ENCODE measurements at regions not wholly inside any gene's neighbourhood (a gene's known extent, or its start where the extent isn't known, plus 50 kb on each side); places are given as distances from the start of the nearest gene placed in this dataset.

GRCh38 chr14:101335061-101335661, 226.1 kb upstream of the DIO3 start:
- no peak for DNase-seq

- no peak for DNase-seq
Measured at GRCh38 chr14:101336183-101336582, 225.1 kb upstream of the DIO3 start.

DNA sequence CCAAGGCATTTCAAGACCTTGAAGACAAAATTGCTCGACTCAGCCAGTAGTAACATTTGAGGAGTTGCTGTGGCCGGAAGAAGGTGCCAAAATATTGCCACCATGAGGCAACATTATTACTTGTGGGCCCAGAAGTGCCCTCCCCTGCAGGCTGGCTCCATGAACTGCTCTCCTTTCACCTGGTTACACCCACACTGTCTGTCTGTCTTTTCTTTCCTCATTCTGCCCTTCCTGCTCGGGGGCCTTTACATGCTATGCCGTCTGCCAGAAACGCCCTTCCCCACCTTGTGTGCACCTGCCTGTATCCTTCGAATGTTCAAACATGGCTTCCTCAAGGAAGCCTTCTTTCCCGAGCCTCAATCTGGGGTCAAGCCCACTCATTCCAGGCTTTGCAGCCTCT, 224.2 kb upstream of the DIO3 start:
- no peak for DNase-seq

DNA sequence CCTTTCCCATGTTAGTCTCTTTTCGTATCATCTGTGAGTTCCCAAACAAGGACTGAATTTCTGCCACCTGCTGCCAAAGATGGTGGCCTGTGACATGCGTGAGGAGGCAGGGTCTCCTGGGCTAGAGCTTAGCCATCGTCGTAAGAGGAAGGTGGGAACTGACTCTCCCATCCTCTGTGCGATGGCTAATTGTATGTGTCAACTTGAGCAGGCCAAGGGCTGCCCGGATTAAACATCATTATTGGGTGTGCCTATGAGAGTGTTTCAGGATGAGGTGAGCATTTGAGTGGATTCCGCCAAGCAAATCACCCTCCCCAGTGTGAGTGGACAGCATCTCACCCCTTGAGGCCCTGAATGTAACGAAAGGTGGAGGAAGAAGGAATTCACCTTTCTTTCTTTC, 220.7 kb upstream of the DIO3 start:
- no peak for DNase-seq

- DNase-seq = no peak
Measured at GRCh38 chr14:101347893-101348777, 213.2 kb upstream of the DIO3 start.

DNA sequence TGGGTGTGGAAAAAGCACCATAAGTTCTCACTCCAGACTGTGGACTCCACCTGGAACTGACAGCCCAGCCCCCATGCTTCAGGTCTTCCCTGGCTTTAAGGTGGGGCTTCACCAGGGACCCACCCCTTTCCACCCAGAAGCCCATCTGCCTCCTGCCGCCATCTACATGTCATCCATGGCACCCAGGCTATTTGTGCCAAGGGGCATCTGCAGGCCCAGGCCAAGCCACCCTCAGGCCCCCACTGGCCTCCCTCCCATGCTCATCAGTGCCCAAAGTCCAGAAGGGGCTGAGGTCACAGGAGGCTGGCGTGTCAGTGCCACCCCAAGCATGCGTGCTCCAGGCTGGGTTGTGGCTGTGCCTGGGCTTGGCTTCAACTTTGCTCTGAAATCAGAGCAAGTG, 212.2 kb upstream of the DIO3 start:
- no peak for DNase-seq

- no peak for DNase-seq
Measured at GRCh38 chr14:101350021-101350420, 211.3 kb upstream of the DIO3 start.

GRCh38 chr14:101350691-101351090, 210.6 kb upstream of the DIO3 start:
- DNase-seq = no peak

DNA sequence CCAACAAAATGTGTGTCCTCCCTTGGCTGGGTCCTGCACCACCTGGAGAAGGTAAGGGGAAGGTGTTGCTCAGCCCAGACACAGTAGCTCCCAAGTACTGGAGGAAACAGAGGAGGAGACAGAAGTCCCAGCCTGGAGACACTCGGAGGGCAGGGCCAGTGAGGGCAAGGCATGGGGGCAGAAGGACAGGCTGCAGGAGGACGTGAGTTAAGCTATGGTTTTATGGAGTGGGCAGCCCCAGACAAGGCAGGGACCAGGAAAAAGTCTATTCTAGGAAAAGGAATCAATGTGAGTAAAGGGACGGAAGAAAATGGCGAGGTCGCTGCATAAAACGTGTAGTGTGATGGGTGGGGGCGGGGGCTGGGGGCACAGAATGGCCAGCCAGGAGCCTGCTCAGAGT, 210.1 kb upstream of the DIO3 start:
- no peak for DNase-seq

- DNase-seq = no peak
Measured at GRCh38 chr14:101351769-101352168, 209.5 kb upstream of the DIO3 start.

GRCh38 chr14:101352567-101352966, 208.7 kb upstream of the DIO3 start:
- DNase-seq = no peak

DNA sequence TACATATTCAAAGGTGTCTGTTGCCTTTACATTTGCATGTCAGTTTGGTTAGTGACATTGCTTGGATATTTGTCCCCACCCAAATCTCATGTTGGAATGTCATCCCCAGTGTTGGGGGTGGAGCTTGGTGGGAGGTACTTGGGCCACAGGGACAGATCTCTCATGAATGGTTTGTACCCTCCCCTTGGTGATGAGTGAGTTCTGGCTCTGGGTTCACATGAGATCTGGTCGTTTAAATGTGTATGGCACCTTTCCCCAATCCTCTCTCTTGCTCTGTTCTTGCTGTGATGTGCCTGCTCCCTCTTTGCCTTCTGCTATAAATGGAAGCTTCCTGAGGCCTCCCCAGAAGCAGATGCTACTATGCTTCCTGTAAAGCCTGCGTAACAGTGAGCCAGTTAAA, 207.9 kb upstream of the DIO3 start:
- DNase-seq = no peak

DNA sequence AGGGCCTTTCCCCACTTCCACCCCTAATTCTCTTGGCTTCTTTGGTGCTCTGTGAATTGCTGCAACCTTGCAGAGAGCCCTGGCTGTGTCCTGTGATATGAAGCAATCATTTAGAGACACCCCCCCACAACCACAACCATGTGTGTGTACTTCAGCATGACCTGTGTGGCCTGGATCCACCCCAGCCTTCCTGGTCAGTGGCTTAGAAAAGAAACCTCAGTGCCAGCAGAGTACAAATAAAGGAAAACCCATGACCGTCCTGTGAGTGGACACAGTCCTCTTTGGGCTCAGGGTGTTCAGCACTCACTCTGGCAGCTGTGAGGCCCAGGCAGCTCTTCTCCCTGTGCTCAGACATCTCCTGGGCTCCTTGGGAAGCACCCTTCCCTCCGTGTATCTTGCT, 206.6 kb upstream of the DIO3 start:
- DNase-seq = no peak

DNA sequence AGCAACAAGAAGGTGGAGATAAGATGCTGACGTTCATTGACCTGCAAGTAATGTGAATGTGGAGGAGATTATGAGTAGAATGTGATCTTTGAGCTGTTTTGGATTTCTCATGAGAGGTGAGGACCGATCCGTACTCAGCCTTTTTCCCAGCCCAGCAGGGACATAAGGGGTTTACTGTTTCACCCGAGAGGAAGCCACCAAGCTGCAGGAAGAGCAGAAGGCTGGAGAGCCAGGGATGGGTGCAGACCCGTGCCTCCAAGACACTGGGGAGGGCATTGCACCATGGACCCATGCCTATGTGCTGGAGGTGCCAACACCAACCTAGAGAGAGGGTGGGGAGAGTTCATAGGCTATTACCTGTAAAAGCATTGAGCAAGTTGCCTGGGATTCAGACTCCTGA, 206.0 kb upstream of the DIO3 start:
- DNase-seq = no peak

- DNase-seq = no peak
Measured at GRCh38 chr14:101357038-101357437, 204.3 kb upstream of the DIO3 start.

GRCh38 chr14:101357559-101358319, 203.6 kb upstream of the DIO3 start:
- DNase-seq = no peak

- DNase-seq = no peak
Measured at GRCh38 chr14:101358320-101359125, 202.8 kb upstream of the DIO3 start.

GRCh38 chr14:101359221-101360053, 201.9 kb upstream of the DIO3 start:
- DNase-seq = no peak

DNA sequence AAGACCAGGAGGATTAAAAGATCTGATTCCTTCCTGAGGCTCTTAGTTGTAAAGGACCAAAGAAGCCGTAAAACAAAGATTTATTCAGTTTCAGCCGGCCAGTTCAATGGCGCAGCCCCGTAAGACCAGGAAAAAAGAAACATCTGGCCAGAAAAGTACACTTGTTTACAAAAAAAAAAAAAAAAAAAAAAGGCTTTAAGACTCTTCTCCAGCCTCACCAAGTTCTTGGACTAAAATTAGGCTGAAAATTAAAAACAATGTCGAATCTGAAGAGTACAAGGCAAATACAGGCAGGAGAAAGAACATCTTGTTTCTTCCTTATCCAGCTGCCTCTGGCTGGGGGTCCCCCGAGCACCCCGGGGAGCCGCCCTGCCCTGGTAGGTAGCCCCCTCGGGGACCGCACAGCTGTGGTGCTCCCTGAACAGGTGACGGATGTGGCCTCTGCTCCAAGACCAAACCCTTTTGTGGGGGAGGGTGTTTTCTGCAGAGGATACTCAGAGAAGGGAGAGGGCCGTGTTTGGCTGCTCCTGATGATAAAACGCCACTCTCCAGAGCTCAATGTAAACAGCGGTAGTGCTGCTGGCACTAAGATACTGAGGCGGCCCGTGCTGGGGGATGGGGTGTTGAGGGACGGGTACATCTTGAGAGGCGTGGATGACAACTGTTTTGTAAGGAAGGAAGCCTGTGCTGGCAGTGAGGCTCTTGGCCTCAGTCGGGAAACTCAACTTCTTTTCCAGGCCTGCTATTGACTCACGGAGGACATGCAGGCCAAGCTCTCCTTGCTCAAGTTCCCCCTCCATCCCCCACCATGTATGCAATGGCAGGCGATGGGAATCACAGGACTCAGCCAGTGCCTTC, 201.0 kb upstream of the DIO3 start:
- DNase-seq = no peak

DNA sequence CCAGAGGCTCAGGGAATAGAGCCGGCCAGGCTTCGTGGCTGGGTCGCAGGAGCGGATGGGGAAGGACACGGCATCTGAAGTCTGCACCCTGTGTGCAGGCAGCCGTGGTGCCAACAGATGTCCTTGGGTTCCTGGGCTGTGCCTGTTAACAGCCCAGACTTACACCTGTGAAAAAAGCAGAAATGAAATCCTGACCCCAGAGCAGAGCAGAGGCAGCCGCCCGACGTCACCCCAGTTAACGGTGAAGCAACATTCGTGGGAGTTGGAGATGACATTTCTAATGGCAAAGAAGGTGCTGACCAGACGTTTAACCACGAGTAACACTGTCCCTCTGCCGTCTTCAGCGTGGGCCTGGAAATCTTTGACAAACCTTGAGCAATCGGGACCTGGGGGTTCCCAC, 200.3 kb upstream of the DIO3 start:
- DNase-seq = no peak

All from central memory CD4-positive, alpha-beta T cell (primary cell).